GM23338 (cell line): ENCODE measurements at regions not wholly inside any gene's neighbourhood (a gene's known extent, or its start where the extent isn't known, plus 50 kb on each side); places are given as distances from the start of the nearest gene placed in this dataset.
A peak's percentile ranks its signal among the peaks of the same experiment; 100 is the strongest.

ENCODE experiments used
- ATAC-seq: fragments of 200-7000 bp; cut with Tn5 transposase; 3 replicates; pipeline ENCODE4 v1.9.1; 2020
- DNase-seq: peaks from one replicate; pipeline ENCODE4 v3.0.0-alpha.2; 2015; ENCODE audit warnings: low spot score
- H2AFZ ChIP-seq: fragments of 200-600 bp; sonication (generic); 2 replicates; pipeline ENCODE4 v1.8.0; 2016; ENCODE audit warnings: antibody characterized with exemption, mild to moderate bottlenecking, moderate library complexity
- H3F3A ChIP-seq: fragments of 200-600 bp; sonication (generic); replicated peaks from 2 replicates; pipeline ENCODE4 v1.8.0; 2017; ENCODE audit warnings: antibody characterized with exemption, mixed run types, low read depth
- H3K27ac ChIP-seq: fragments of 200-600 bp; sonication (generic); 2 replicates; pipeline ENCODE4 v1.6.1; 2016; ENCODE audit warnings: low read depth
- H3K27me3 ChIP-seq: fragments of 200-600 bp; sonication (generic); 2 replicates; pipeline ENCODE4 v1.8.0; 2016; ENCODE audit warnings: mild to moderate bottlenecking, mixed run types, moderate library complexity; ENCODE audit not compliant: insufficient read depth
- H3K36me3 ChIP-seq: fragments of 200-600 bp; sonication (generic); 2 replicates; pipeline ENCODE4 v1.8.0; 2016; ENCODE audit warnings: mild to moderate bottlenecking; ENCODE audit not compliant: insufficient read depth
- H3K4me1 ChIP-seq: fragments of 200-600 bp; sonication (generic); 2 replicates; pipeline ENCODE4 v1.8.0; 2016; ENCODE audit warnings: mild to moderate bottlenecking, moderate library complexity; ENCODE audit not compliant: insufficient read depth
- H3K4me2 ChIP-seq: fragments of 200-600 bp; sonication (generic); 2 replicates; pipeline ENCODE4 v1.7.1; 2017; ENCODE audit warnings: mixed run types
- H3K4me3 ChIP-seq: fragments of 200-600 bp; sonication (generic); 2 replicates; pipeline ENCODE4 v1.6.1; 2016; ENCODE audit warnings: mixed run types
- H3K79me2 ChIP-seq: fragments of 200-600 bp; sonication (generic); replicated peaks from 2 replicates; pipeline ENCODE4 v1.8.0; 2017; ENCODE audit warnings: mild to moderate bottlenecking; ENCODE audit not compliant: insufficient read depth
- H3K9me2 ChIP-seq: fragments of 200-600 bp; sonication (generic); 2 replicates; pipeline ENCODE4 v1.8.0; 2017; ENCODE audit not compliant: insufficient read depth
- H4K20me1 ChIP-seq: fragments of 200-600 bp; sonication (generic); replicated peaks from 2 replicates; pipeline ENCODE4 v1.8.0; 2017; ENCODE audit warnings: mild to moderate bottlenecking; ENCODE audit not compliant: insufficient read depth
- H3K27ac Mint-ChIP-seq: 2 replicates; pipeline ENCODE4 v1.8.0; 2020; ENCODE audit warnings: inconsistent platforms, mild to moderate bottlenecking, moderate library complexity, mixed read lengths
- H3K27me3 Mint-ChIP-seq: 3 replicates; pipeline ENCODE4 v1.8.0; 2022; ENCODE audit warnings: low read depth, mild to moderate bottlenecking, moderate library complexity, mixed read lengths, inconsistent platforms; ENCODE audit not compliant: insufficient read depth, poor library complexity
- H3K36me3 Mint-ChIP-seq: 3 replicates; pipeline ENCODE4 v1.8.0; 2021; ENCODE audit warnings: low read depth, mild to moderate bottlenecking, inconsistent platforms, moderate library complexity, mixed read lengths
- H3K4me1 Mint-ChIP-seq: 3 replicates; pipeline ENCODE4 v1.8.0; 2020; ENCODE audit warnings: mild to moderate bottlenecking, inconsistent platforms, mixed read lengths
- H3K4me3 Mint-ChIP-seq: 3 replicates; pipeline ENCODE4 v1.8.0; 2021; ENCODE audit warnings: moderate library complexity, mild to moderate bottlenecking, inconsistent platforms, mixed read lengths
- H3K9me3 Mint-ChIP-seq: 3 replicates; pipeline ENCODE4 v1.8.0; 2020; ENCODE audit warnings: moderate library complexity, mild to moderate bottlenecking, inconsistent platforms, mixed read lengths
- CREB1 ChIP-seq: fragments of 250-450 bp; sonication (Bioruptor Pico); IDR thresholded peaks from 2 replicates; pipeline ENCODE4 v1.5.0; 2020; ENCODE audit warnings: low read depth, mild to moderate bottlenecking, moderate library complexity
- CTCF ChIP-seq, 2 experiments: fragments of 200-600 bp in 1 of 2; sonication (generic) in 1 of 2; conservative IDR thresholded peaks; 2 replicates each; pipeline versions ENCODE4 v1.5.1 to v1.6.1; 2016 to 2017; ENCODE audit warnings: antibody characterized with exemption in 2 of 2, low read depth in 2 of 2, mild to moderate bottlenecking in 2 of 2, moderate library complexity in 1 of 2
- ETS1 ChIP-seq: IDR thresholded peaks from 2 replicates; pipeline ENCODE4 v1.6.1; 2016; ENCODE audit warnings: antibody characterized with exemption
- EZH2 ChIP-seq: fragments of 200-600 bp; sonication (generic); IDR thresholded peaks from one replicate; pipeline ENCODE4 v1.8.0; 2017; ENCODE audit warnings: antibody characterized with exemption, mild to moderate bottlenecking, low read depth; ENCODE audit not compliant: unreplicated experiment
- EZH2phosphoT487 ChIP-seq: fragments of 200-600 bp; sonication (generic); IDR thresholded peaks from one replicate; pipeline ENCODE4 v1.8.1; 2018; ENCODE audit warnings: antibody characterized with exemption; ENCODE audit not compliant: unreplicated experiment
- JUNB ChIP-seq: IDR thresholded peaks from one replicate; pipeline ENCODE4 v1.6.1; 2016; ENCODE audit warnings: antibody characterized with exemption; ENCODE audit not compliant: unreplicated experiment
- NANOG ChIP-seq: IDR thresholded peaks from 2 replicates; pipeline ENCODE4 v1.6.1; 2016; ENCODE audit warnings: antibody characterized with exemption, borderline replicate concordance
- POLR2AphosphoS5 ChIP-seq: IDR thresholded peaks from 2 replicates; pipeline ENCODE4 v1.6.1; 2016; ENCODE audit warnings: antibody characterized with exemption, low read depth
- REST ChIP-seq: IDR thresholded peaks from one replicate; pipeline ENCODE4 v1.6.1; 2018; ENCODE audit warnings: antibody characterized with exemption; ENCODE audit not compliant: unreplicated experiment
- STAT1 ChIP-seq: IDR thresholded peaks from one replicate; pipeline ENCODE4 v1.6.1; 2016; ENCODE audit warnings: antibody characterized with exemption; ENCODE audit not compliant: unreplicated experiment
- ZNF114 ChIP-seq: fragments of 250-450 bp; sonication (Bioruptor Pico); IDR thresholded peaks from 2 replicates; pipeline ENCODE4 v1.5.0; 2020; ENCODE audit warnings: mild to moderate bottlenecking, moderate library complexity
- ZNF331 ChIP-seq: fragments of 250-450 bp; sonication (Bioruptor Pico); IDR thresholded peaks from 2 replicates; pipeline ENCODE4 v1.5.0; 2020; ENCODE audit warnings: low read depth, mild to moderate bottlenecking, moderate library complexity
- ZNF462 ChIP-seq: fragments of 250-450 bp; sonication (Bioruptor Pico); IDR thresholded peaks from 2 replicates; pipeline ENCODE4 v1.5.0; 2020; ENCODE audit warnings: mild to moderate bottlenecking, moderate library complexity

- no peak overlapping the region for H3K4me2 ChIP-seq
- no peaks in the 10 kb centered on the region for H3K27me3 ChIP-seq
- H3K4me3 ChIP-seq, result no peak overlapping the region
- Mint-ChIP-seq H3K36me3 (no peaks in the 10 kb centered on the region), H3K9me3 (no peaks in the 10 kb centered on the region), H3K27me3 (peaks cover 3% of the 10 kb centered on the region), H3K4me1 (no peaks in the 10 kb centered on the region), H3K27ac (no peak overlapping the region), H3K4me3 (no peak overlapping the region)
- DNase-seq (no peak), ATAC-seq (no peak)
- H3K79me2 ChIP-seq, result no peaks in the 10 kb centered on the region
- TF ChIP-seq POLR2AphosphoS5 (no peak), EZH2 (no peak), NANOG (no peak), ZNF331 (CRISPR knock-in tag) (no peak), ZNF114 (no peak), CREB1 (no peak), EZH2phosphoT487 (no peak), JUNB (no peak), ZNF462 (no peak), REST (no peak), STAT1 (no peak), CTCF (conservative IDR thresholded peaks at IDR 0.05; ENCODE audit: low read depth in 2 of 2) (no peak), ETS1 (no peak)
- H3K4me1 ChIP-seq, result no peaks in the 10 kb centered on the region
- no peaks in the 10 kb centered on the region for H3K36me3 ChIP-seq
- H3F3A ChIP-seq, result no peaks in the 10 kb centered on the region
- H3K27ac ChIP-seq, result no peak overlapping the region
- 0 out of 2 replicates have a peak overlapping the region, but pooled peaks have one; percentile 38 for H2AFZ ChIP-seq
- no peaks in the 10 kb centered on the region for H4K20me1 ChIP-seq
- peaks cover 2% of the 10 kb centered on the region; the same call in 1 of the 2 replicates for H3K9me2 ChIP-seq
Observed at GRCh38 chr19:31693933-31694269, 344.7 kb upstream of the TSHZ3 start.
